Erythroblast (primary cell): ENCODE measurements at regions not wholly inside any gene's neighbourhood (a gene's known extent, or its start where the extent isn't known, plus 50 kb on each side); places are given as distances from the start of the nearest gene placed in this dataset.

Source experiments
- GATA1 ChIP-seq: IDR thresholded peaks from 2 replicates; pipeline ENCODE4 v1.6.1; 2011; ENCODE audit warnings: low read depth, mild to moderate bottlenecking, control low read depth, low read length, moderate library complexity
- POLR2A ChIP-seq: IDR thresholded peaks from 2 replicates; pipeline ENCODE4 v1.6.1; 2011; ENCODE audit warnings: mild to moderate bottlenecking, low read length

DNA sequence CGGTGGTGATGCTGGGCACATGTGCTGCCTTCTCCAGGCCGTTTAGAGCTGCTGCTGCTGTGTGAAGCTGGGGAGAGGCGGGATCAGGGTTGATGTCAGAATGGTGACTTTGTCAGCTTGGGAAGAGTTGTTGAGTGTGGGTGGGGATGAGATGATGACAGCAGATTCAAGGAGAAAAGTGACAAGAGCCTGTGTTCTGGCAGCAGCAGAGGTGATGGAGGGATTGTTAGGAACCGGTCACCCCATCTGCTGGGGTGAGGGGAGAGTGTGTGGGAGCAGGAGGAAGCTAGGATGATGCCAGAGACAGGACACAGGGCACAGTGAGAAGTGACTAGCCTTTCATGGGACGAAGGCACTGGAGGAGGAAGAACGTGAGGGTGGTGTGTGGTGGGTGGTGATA is 345.5 kb downstream of the RNF144A start:
- TF ChIP-seq POLR2A (no peak), GATA1 (no peak)
